OCI-LY3 (cell line): ENCODE measurements at regions not wholly inside any gene's neighbourhood (a gene's known extent, or its start where the extent isn't known, plus 50 kb on each side); places are given as distances from the start of the nearest gene placed in this dataset.

Source experiments
- H2AFZ ChIP-seq: fragments of 200-600, 300-600 bp; shearing (Covaris generic); 2 replicates; pipeline ENCODE4 v1.6.0; 2014; ENCODE audit warnings: antibody characterized with exemption, low read depth, low read length
- H3K27ac ChIP-seq: fragments of 200-600, 300-600 bp; sonication (generic); 2 replicates; pipeline ENCODE4 v1.5.1; 2014; ENCODE audit warnings: mild to moderate bottlenecking, low read length, moderate library complexity, mixed read lengths
- H3K27me3 ChIP-seq: fragments of 200-600, 300-600 bp; sonication (generic); 2 replicates; pipeline ENCODE4 v1.6.1; 2014; ENCODE audit warnings: low read depth, low read length, mixed read lengths
- H3K36me3 ChIP-seq: fragments of 200-600, 300-600 bp; sonication (generic); replicated peaks from 2 replicates; pipeline ENCODE3; 2014; ENCODE audit warnings: low read depth, low read length, mixed read lengths
- H3K4me1 ChIP-seq: fragments of 300-600, 200-600 bp; sonication (generic); 2 replicates; pipeline ENCODE4 v1.6.1; 2014; ENCODE audit warnings: low read length, mixed read lengths
- H3K4me2 ChIP-seq: fragments of 200-600, 300-600 bp; sonication (generic); 2 replicates; pipeline ENCODE4 v1.6.1; 2014; ENCODE audit warnings: low read length, mixed read lengths
- H3K4me3 ChIP-seq: fragments of 300-600, 200-600 bp; sonication (generic); 2 replicates; pipeline ENCODE4 v1.5.1; 2014; ENCODE audit warnings: antibody characterized with exemption, mild to moderate bottlenecking, low read length, moderate library complexity
- H3K79me2 ChIP-seq: fragments of 300-600, 200-600 bp; shearing (Covaris generic); 2 replicates; pipeline ENCODE4 v1.6.1; 2014; ENCODE audit warnings: mild to moderate bottlenecking, low read length, mixed read lengths
- H3K9ac ChIP-seq: fragments of 300-600, 200-600 bp; shearing (Covaris generic); 2 replicates; pipeline ENCODE4 v1.6.0; 2014; ENCODE audit warnings: mild to moderate bottlenecking, low read length, moderate library complexity
- H3K9me3 ChIP-seq: fragments of 200-600, 300-600 bp; shearing (Covaris generic); 2 replicates; pipeline ENCODE4 v1.6.1; 2014; ENCODE audit warnings: low read length, mixed read lengths; ENCODE audit not compliant: insufficient read depth
- H4K20me1 ChIP-seq: fragments of 200-600, 300-600 bp; sonication (generic); 2 replicates; pipeline ENCODE4 v1.6.1; 2016; ENCODE audit warnings: low read length, mixed read lengths; ENCODE audit not compliant: insufficient read depth
- CTCF ChIP-seq: fragments of 200-600, 300-600 bp; sonication (generic); IDR thresholded peaks from 2 replicates; pipeline ENCODE4 v1.5.1; 2014; ENCODE audit warnings: antibody characterized with exemption, low read length, low read depth
- EZH2phosphoT487 ChIP-seq: fragments of 200-600 bp; shearing (Covaris generic); IDR thresholded peaks from 2 replicates; pipeline ENCODE4 v1.6.1; 2018; ENCODE audit warnings: antibody characterized with exemption, mixed run types, low read depth

GRCh38 chr5:160906090-160906489 is 54.1 kb upstream of the ATP10B start:
- H3K4me2 ChIP-seq = no peak overlapping the region
- no peak overlapping the region for H3K4me3 ChIP-seq
- H3K36me3 ChIP-seq = no peaks in the 10 kb centered on the region
- no peak overlapping the region for H3K27ac ChIP-seq
- no peaks in the 10 kb centered on the region for H3K27me3 ChIP-seq
- no peaks in the 10 kb centered on the region for H3K9me3 ChIP-seq
- no peak overlapping the region for H3K9ac ChIP-seq
- no peaks in the 10 kb centered on the region for H3K4me1 ChIP-seq
- TF ChIP-seq EZH2phosphoT487 = no peak
- H2AFZ ChIP-seq = no peak overlapping the region
- no peaks in the 10 kb centered on the region for H3K79me2 ChIP-seq
- no peaks in the 10 kb centered on the region for H4K20me1 ChIP-seq

GRCh38 chr5:160905285-160905684 is 53.3 kb upstream of the ATP10B start:
- no peak overlapping the region for H2AFZ ChIP-seq
- H3K4me2 ChIP-seq = no peak overlapping the region
- TF ChIP-seq EZH2phosphoT487 = no peak
- TF ChIP-seq CTCF = no peak
- H3K4me1 ChIP-seq = no peaks in the 10 kb centered on the region
- no peak overlapping the region for H3K27ac ChIP-seq
- H3K9ac ChIP-seq = no peak overlapping the region
- no peaks in the 10 kb centered on the region for H4K20me1 ChIP-seq
- H3K4me3 ChIP-seq = no peak overlapping the region
- no peaks in the 10 kb centered on the region for H3K36me3 ChIP-seq
- H3K79me2 ChIP-seq = no peaks in the 10 kb centered on the region
- no peaks in the 10 kb centered on the region for H3K9me3 ChIP-seq
- H3K27me3 ChIP-seq = no peaks in the 10 kb centered on the region

- H4K20me1 ChIP-seq = no peaks in the 10 kb centered on the region
- TF ChIP-seq CTCF (no peak), EZH2phosphoT487 (no peak)
Measured at GRCh38 chr5:160904591-160904990, 52.6 kb upstream of the ATP10B start.

GRCh38 chr5:160903551-160903950 is 51.5 kb upstream of the ATP10B start:
- Histone ChIP-seq H2AFZ (no peak overlapping the region), H3K4me3 (no peak overlapping the region), H3K9me3 (no peaks in the 10 kb centered on the region), H3K9ac (no peak overlapping the region), H3K79me2 (no peaks in the 10 kb centered on the region), H3K4me1 (no peaks in the 10 kb centered on the region), H3K36me3 (no peaks in the 10 kb centered on the region), H3K27ac (no peak overlapping the region), H3K4me2 (no peak overlapping the region), H4K20me1 (no peaks in the 10 kb centered on the region), H3K27me3 (no peaks in the 10 kb centered on the region)
- TF ChIP-seq EZH2phosphoT487 (no peak), CTCF (no peak)

More at GRCh38 chr5:160904591-160904990, 52.6 kb upstream of the ATP10B start:
- no peak overlapping the region for H2AFZ ChIP-seq
- no peaks in the 10 kb centered on the region for H3K27me3 ChIP-seq
- no peak overlapping the region for H3K4me2 ChIP-seq
- no peak overlapping the region for H3K9ac ChIP-seq
- no peaks in the 10 kb centered on the region for H3K4me1 ChIP-seq
- H3K4me3 ChIP-seq = no peak overlapping the region
- no peaks in the 10 kb centered on the region for H3K9me3 ChIP-seq
- H3K79me2 ChIP-seq = no peaks in the 10 kb centered on the region
- no peak overlapping the region for H3K27ac ChIP-seq
- H3K36me3 ChIP-seq = no peaks in the 10 kb centered on the region

GRCh38 chr5:160903076-160903475 is 51.1 kb upstream of the ATP10B start:
- no peak overlapping the region for H3K4me3 ChIP-seq
- TF ChIP-seq EZH2phosphoT487 = no peak
- TF ChIP-seq CTCF = no peak
- H3K27me3 ChIP-seq = no peaks in the 10 kb centered on the region
- H3K27ac ChIP-seq = no peak overlapping the region
- H4K20me1 ChIP-seq = no peaks in the 10 kb centered on the region
- no peaks in the 10 kb centered on the region for H3K9me3 ChIP-seq
- H3K4me2 ChIP-seq = no peak overlapping the region
- no peak overlapping the region for H2AFZ ChIP-seq
- H3K79me2 ChIP-seq = no peaks in the 10 kb centered on the region
- no peaks in the 10 kb centered on the region for H3K4me1 ChIP-seq
- H3K9ac ChIP-seq = no peak overlapping the region
- no peaks in the 10 kb centered on the region for H3K36me3 ChIP-seq
